HPDE6-E6E7 (cell line): ENCODE measurements at regions not wholly inside any gene's neighbourhood (a gene's known extent, or its start where the extent isn't known, plus 50 kb on each side); places are given as distances from the start of the nearest gene placed in this dataset.
"Not testable (repeated sequence)": the region's sequence is repeated elsewhere in the genome, so short reads cannot be mapped to it uniquely, and the experiment has no call there.

Experiments
- DNase-seq: peaks from one replicate; pipeline ENCODE4 v3.0.0; 2011; ENCODE audit warnings: missing footprints; ENCODE audit errors: extremely low spot score

GRCh38 chr22:48778308-48779195 is 1049.1 kb downstream of the BRD1 start:
- no peak for DNase-seq

- no peak for DNase-seq
These were observed 1055.3 kb downstream of the BRD1 start for GRCh38 chr22:48772286-48772907.

- DNase-seq: no peak
These were observed 1062.1 kb downstream of the BRD1 start for GRCh38 chr22:48765595-48765994.

GRCh38 chr22:48761546-48761945 is 1066.1 kb downstream of the BRD1 start:
- no peak for DNase-seq

- DNase-seq: no peak
These were observed 1066.9 kb downstream of the BRD1 start for GRCh38 chr22:48760481-48761390.

GRCh38 chr22:48758881-48759875 is 1068.5 kb downstream of the BRD1 start:
- DNase-seq: no peak

GRCh38 chr22:48757985-48758561 is 1069.6 kb downstream of the BRD1 start:
- DNase-seq: no peak

GRCh38 chr22:48757581-48757980 is 1070.1 kb downstream of the BRD1 start:
- no peak for DNase-seq

- DNase-seq: not testable (repeated sequence)
These were observed 1070.5 kb downstream of the BRD1 start for GRCh38 chr22:48757135-48757534.

GRCh38 chr22:48756146-48757111 is 1071.2 kb downstream of the BRD1 start:
- no peak for DNase-seq

- no peak for DNase-seq
These were observed 1072.4 kb downstream of the BRD1 start for GRCh38 chr22:48755059-48755949.

- DNase-seq: no peak
These were observed 1073.0 kb downstream of the BRD1 start for GRCh38 chr22:48754611-48755058.

- DNase-seq: no peak
These were observed 1073.7 kb downstream of the BRD1 start for GRCh38 chr22:48753752-48754517.

- DNase-seq: no peak
These were observed 1074.3 kb downstream of the BRD1 start for GRCh38 chr22:48753381-48753730.

- no peak for DNase-seq
These were observed 1075.0 kb downstream of the BRD1 start for GRCh38 chr22:48752451-48753380.
